Activated T-cell treated with anti-CD3 and anti-CD28 coated beads for 24 hours (primary cell): ENCODE measurements at regions not wholly inside any gene's neighbourhood (a gene's known extent, or its start where the extent isn't known, plus 50 kb on each side); places are given as distances from the start of the nearest gene placed in this dataset.

Source experiments
- DNase-seq: peaks from one replicate; pipeline ENCODE4 v3.0.0-alpha.2; 2020; ENCODE audit warnings: low read depth

GRCh38 chr13:44184740-44185139 lies 188.9 kb upstream of the SERP2 start:
- DNase-seq, result no peak

DNA sequence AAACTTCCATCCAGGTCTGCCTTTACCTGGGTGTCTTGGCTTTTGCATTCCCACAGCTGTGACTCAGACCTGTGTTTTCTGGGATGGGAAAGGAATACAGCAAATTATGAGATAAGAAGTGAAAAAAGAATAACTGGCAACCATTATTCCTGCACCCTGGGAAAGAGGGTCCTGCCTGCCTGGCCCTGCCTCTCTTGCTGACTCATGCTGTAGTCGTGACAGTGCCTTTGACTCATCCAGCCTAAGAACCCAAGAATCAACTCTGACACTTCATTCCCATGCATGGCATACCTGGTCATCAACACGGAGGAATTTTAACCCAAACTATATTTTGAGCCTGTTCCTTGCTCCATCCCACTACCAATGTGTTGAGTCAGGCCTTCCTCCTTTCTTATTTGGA lies 185.4 kb upstream of the SERP2 start:
- no peak for DNase-seq

GRCh38 chr13:44189085-44189484 lies 184.5 kb upstream of the SERP2 start:
- no peak for DNase-seq

DNA sequence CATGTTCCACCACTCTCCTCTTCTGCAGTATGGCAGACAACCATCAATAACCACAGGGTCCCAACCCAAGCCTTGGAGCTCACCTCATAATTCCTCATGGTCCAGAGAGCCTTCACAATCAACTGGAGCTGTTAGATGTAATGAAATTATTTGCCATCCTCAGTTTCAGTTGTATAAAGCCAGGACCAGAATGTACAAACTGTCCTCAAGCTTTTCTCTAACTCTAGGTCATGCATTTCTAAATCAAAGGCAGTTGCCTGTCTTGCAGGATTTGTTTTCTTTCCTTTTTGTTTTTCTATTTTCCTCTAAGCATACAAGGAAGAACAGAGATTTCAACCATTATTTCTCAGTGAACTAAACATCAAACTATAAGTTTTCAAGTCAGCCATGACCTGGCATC lies 182.5 kb upstream of the SERP2 start:
- no peak for DNase-seq

DNA sequence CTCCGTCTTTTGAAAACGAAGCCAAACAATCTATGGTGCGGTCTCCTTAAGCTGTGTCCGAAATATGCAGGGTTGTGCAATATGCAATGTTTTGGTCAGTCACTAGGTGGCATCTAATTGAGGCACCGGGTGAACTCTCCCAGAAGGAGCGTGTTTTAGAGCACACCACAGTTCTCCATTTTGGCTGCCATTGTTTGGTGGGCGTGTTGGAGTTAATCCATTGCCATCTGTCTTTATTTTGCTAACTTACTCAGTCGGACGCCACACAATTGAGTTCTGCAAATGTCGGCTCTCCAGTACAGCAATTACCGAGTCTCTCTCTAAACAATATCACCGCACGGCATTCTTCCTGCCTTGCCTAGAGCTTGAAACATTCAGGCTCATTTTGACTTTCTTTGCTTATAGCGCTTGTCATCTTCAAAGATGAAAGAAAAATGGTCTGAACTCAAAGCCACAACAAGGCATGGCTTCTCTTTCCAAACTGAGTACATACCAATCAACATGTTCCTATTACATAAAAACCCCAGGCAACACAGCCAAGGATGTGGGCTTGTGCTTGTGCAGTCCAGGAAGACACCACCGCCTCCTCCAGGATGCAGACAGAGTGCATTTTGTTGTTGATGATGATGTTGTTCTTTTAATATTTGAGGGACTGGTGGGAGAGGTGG lies 182.0 kb upstream of the SERP2 start:
- DNase-seq, result peak; percentile 23

DNA sequence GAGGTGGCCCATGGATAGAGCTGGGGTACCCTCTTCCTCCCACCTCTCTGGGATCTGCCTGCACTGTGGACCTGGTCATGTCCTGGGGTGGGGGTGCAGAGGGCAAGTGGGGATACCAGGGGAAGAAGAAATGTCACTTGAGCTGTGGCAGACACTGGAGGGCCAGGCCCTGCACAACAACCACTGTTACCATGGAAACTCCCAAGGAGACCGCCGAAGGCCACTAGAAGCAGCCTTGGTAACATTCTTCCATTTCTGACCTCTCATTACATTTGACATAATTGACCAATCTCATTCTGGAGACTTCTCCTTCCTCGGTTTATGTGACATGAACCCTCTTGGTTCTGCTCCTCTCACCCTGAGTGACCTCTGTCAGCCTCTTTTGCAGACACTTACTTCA lies 179.9 kb upstream of the SERP2 start:
- no peak for DNase-seq

DNA sequence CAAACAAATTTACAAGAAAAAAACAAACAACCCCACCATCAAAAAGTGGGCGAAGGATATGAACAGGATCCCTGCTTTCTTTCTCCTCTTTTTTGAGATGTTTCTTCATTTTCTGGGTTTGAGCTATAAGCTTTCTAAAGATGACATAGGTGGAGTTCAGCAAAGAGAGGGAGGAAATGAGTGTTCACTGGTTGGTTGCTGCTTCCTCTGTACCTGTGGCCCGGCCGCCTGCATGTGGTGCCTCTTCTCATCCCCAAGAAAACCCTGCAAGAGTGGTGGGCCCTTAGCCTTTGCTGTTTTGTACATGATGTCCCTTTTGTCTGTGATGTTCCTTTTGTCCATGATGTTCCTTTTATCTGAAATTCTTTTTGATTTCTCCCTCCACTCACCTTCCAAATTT lies 178.4 kb upstream of the SERP2 start:
- DNase-seq, result no peak

- DNase-seq, result no peak
These were observed 177.3 kb upstream of the SERP2 start for GRCh38 chr13:44196196-44196751.

- peak; percentile 11 for DNase-seq
These were observed 175.5 kb upstream of the SERP2 start for GRCh38 chr13:44197791-44198770.

GRCh38 chr13:44198826-44199225 lies 174.8 kb upstream of the SERP2 start:
- DNase-seq, result no peak

GRCh38 chr13:44199627-44200207 lies 173.9 kb upstream of the SERP2 start:
- DNase-seq, result no peak

DNA sequence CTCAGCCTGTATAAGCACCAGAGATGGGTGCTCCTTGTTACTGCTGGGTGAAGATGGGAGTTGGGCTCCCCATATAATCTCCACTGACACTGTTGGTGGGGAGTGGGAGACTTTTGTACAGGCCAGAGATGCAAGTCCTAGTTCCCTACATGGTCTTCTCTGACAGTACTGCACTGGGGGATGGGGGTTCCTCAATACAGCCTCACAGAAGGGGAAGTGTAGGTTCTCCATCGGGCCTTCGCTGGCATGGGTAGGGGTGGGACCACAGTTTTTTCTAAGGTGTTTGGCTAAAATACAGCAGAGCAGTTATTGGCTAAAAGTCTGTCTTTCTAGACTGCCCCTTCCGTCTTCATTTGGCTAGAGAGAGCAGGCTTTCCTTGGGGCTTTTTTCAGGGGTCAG lies 167.2 kb upstream of the SERP2 start:
- no peak for DNase-seq

DNA sequence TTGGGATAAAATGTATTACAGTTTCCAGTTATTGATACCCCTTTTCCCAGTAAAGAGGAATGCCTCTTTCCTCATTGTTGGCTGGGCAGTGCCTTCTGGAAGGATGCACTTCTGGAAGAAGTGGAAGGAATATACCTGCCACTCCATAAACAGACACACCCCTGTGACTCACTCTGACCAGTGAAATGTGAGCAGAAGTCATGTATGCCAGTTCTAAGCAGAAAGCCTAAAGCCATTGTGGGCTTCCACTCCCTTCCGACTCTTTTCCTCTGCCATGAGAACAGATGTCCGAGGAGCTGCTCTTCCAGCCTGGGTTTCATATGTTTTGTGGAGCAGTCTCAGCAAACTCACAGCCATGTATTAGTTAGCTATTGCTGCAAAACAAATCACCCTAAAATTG lies 166.1 kb upstream of the SERP2 start:
- DNase-seq, result no peak

DNA sequence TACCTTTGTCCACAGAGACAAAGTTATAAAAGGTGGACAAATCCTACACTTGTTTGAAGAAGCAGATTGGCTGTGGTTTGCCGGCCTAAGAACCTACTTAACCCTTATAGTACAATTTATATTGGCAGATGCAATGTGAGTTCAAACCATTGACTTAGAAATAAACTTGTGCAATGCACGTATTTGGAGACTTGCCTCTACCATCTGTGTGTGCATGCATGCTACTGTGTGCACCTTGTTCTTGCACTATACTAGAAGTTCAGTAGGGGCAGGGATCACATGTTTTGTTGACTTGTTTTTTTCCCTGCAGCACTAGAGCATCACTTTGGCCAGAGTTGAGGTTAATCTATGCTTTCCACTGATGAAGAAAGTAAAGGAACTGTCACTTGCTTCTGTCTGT lies 163.1 kb upstream of the SERP2 start:
- DNase-seq, result no peak

GRCh38 chr13:44211286-44211685 lies 162.3 kb upstream of the SERP2 start:
- no peak for DNase-seq

- no peak for DNase-seq
These were observed 161.8 kb upstream of the SERP2 start for GRCh38 chr13:44211704-44212346.

- DNase-seq, result no peak
These were observed 160.8 kb upstream of the SERP2 start for GRCh38 chr13:44212633-44213396.

GRCh38 chr13:44218501-44219240 lies 155.0 kb upstream of the SERP2 start:
- no peak for DNase-seq

DNA sequence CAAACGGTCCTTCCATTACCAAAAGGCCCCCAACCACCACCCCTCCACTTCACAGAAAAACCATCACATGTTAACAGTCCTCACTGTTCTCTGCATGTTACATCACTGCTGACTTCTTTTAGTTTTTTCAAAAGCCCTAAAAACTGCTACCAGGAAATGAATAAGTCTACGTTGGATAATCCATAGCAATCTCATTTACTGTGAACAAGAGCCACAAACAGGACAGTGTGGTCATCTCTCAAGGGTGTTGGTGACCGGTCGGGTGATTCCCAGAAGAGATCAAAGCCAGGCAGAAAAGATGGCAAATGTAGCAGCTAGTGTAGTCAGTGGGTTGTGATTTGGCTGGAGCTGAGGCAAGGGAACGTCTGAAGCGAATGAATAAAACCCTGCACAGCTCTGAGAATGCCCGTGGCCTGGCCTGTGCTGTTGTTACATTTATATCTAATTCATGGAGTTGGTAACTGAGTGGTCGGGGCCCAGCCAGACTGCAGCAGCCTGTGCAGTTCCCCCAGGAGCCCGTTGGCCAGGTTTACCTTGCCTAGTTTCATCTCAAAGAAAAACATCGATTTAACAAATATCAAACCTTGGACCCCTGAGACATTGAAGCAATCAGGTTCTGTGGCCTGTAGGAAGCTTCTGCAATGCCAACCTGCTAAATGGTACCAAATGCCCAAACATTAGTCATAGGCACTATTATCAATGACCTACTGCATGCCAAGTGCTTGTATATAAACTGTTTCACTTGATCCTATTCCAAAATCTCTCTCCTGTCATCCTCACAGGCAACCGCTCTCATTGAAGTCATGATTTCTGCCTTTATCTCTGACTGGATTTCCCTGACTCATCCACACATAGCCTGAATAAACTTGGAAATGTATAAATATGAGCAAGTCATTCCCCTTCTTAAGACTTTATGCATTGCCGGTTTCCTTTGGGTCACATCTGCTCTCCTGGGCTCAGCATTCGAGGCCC lies 153.8 kb upstream of the SERP2 start:
- DNase-seq, result no peak

- DNase-seq, result no peak
These were observed 152.7 kb upstream of the SERP2 start for GRCh38 chr13:44220948-44221347.
